Epithelial cell of proximal tubule (primary cell): ENCODE measurements at regions not wholly inside any gene's neighbourhood (a gene's known extent, or its start where the extent isn't known, plus 50 kb on each side); places are given as distances from the start of the nearest gene placed in this dataset.

Experiments
- DNase-seq: peaks from one replicate; pipeline ENCODE4 v3.0.0-alpha.2; 2011; ENCODE audit warnings: low read depth
- H3K4me3 ChIP-seq: 2 replicates; pipeline ENCODE4 v1.5.1; 2011; ENCODE audit warnings: low read depth, mild to moderate bottlenecking, low read length
- TF ChIP-seq, protein P1 (sequence below): conservative IDR thresholded peaks from 2 replicates; pipeline ENCODE4 v1.5.1; 2012; ENCODE audit warnings: low read depth, mild to moderate bottlenecking, low read length

DNA sequence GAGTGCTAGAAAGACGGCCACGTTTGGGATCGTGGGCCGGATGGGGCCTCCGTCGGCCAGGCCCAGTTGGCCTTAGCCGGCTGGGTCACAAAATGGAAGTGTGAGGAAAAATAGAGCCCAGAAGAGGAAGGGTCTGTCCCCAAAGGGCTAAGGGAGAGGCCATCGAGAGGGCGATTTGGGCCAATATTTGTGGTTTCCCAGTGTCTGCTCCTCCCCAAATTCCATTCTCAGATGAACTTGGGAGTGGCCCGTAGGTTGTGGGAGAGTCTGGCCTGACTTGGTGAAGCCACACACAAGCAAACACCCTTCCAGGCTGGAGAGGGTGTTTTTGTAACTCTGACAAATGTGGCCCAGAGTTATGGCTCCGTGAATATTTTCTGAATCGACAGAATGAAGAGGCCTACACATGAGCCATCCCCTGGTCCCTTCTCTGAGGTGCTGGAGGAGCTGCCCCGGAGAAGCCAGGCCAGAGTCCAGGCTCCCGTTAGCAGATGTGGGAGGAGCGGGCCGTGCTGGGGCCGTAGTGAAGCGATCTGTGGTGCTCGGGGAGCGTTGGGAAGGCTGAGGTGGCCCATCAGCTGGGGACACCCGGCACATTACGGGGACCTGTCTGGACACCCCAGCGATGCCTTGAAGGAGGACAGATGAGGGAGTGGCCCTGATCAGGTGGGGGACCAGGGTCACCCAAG lies 73.5 kb upstream of the PPARA start:
- TF ChIP-seq, protein P1, sequence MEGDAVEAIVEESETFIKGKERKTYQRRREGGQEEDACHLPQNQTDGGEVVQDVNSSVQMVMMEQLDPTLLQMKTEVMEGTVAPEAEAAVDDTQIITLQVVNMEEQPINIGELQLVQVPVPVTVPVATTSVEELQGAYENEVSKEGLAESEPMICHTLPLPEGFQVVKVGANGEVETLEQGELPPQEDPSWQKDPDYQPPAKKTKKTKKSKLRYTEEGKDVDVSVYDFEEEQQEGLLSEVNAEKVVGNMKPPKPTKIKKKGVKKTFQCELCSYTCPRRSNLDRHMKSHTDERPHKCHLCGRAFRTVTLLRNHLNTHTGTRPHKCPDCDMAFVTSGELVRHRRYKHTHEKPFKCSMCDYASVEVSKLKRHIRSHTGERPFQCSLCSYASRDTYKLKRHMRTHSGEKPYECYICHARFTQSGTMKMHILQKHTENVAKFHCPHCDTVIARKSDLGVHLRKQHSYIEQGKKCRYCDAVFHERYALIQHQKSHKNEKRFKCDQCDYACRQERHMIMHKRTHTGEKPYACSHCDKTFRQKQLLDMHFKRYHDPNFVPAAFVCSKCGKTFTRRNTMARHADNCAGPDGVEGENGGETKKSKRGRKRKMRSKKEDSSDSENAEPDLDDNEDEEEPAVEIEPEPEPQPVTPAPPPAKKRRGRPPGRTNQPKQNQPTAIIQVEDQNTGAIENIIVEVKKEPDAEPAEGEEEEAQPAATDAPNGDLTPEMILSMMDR: no peak
- H3K4me3 ChIP-seq: peak overlapping the region; percentile 65
- DNase-seq: no peak

GRCh38 chr22:46077669-46078099 lies 72.6 kb upstream of the PPARA start:
- TF ChIP-seq, protein P1: no peak
- DNase-seq: no peak
- H3K4me3 ChIP-seq: peak overlapping the region; percentile 65

DNA sequence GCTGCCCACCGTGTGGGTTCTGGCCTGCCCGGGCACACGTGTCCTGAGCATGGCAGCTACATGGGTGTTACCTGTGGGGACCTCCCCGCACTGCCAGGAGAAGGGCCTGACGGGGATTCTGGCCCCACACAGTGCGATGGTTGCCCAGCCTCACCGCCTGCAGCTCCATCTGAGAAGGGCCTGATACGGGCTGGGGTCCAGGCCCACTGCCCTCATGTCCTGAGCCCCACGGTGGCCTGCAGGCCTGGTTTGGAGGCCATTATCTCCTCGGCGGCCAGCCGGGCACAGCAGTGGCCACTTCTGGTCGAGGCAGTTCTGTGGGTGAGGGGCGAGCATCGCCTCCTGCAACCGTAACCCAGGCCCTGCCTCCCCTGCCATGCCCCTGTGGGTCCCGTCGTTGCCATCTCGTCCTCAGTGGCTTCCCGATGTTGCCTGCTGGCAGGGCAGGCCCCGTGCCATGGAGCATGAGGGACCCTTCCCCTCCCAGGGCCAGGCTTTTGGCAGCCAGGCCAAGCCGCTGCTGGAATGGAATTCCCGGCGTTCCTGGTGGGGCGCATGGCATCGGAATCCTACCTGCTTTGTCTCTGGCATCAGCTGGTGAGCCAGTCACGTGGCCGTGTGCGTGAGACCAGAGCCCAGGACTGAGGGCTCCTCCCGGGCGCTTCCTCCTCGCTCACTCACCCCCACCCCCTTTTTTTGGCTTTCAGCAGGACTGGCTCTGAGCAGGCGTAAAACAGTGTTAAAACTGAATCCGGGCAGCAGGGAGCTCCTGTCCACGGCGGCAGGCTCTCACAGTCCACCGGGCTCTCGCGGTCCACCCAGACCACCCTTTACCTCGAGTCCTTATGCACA lies 71.9 kb upstream of the PPARA start:
- TF ChIP-seq, protein P1: no peak
- H3K4me3 ChIP-seq: peak overlapping the region; percentile 65
- no peak for DNase-seq

DNA sequence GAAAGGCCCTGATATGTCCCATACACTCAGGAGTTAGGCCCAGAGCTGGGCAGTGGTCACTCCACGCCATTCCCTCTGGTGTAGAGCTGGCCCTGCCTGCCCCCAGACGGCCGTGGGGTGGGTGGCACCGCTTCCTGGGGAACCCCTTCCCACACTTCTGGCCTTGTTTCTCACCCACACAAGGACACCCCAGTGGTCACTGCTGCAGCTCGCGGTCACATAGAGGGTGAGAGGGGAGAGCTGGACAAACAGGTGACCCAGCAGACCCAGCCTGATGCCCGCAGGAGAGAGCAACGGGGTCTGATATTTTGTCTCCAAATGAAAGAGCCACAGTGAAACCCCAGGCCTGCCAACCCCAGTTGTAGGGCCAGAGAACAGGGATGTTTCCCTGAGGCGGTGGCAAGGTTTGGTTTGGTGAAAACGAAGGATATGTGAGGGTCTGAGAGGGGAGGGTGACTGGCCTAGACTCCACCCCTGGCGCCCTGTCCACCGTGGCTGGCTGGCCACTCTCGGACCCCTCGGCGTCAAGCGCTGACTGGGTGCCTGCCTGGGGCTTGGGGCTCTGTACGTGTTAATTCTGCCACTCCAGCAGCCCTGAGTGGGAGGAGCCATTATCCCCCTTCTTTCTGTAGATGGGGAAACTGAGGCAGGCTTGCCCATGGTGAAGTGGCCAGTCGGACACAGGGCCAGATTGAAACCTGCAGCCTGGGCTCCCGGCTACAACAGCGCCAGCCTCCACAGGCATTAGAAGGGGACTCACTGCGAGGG lies 71.0 kb upstream of the PPARA start:
- H3K4me3 ChIP-seq: peak overlapping the region; percentile 65
- no peak for DNase-seq
- TF ChIP-seq, protein P1: no peak

DNA sequence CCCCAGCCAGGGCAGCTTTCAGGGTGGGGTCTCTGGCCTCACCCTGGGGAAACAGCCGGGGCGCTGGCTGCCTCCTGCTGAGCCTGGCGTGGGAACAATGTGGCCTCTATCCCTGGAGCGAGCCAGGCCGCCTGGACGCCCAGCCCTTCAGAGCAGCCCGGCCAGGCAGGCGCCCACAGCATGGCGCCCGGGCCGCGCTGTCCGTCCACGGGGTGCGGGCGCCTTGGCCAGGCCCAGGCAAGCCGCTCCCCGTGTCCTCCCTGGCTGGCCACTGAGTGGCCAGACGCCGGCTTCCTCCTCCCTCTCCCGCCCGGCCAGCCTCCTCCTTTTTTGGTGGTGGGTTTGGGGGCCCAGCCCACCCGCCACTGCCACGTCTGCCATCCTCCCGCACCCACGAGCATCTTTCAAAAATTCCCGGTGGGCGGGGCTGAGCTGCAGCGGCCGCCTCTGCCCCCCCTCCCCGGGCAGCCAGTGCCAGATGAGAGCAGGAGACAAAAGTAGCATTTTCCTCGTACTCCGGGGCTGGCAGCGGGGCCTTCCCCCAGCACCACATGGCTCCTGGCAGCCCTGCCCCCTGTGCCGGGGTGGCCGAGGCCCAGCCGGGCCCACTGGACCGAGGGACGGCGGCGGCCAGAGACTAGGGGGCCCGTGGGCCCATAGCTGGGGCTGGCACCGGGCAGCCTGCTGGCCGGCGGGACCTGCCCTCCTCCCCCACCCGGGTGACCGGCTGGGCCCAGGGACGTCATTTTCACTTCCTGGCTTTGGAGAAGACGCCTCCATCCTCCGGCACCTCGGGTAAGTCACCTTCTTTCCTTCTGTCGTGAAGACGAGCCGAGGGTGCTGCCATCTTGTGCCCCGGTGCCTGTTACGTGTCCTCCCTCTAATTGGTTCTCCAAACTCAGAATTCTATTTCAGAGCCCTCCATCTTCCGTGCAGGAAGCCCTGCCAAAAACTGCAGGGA lies 70.2 kb upstream of the PPARA start:
- TF ChIP-seq, protein P1: no peak
- H3K4me3 ChIP-seq: peak overlapping the region; percentile 65
- no peak for DNase-seq
